NT2/D1 (cell line): ENCODE measurements at regions not wholly inside any gene's neighbourhood (a gene's known extent, or its start where the extent isn't known, plus 50 kb on each side); places are given as distances from the start of the nearest gene placed in this dataset.

Experiments used
- YY1 ChIP-seq: IDR thresholded peaks from 2 replicates; pipeline ENCODE4 v1.6.1; 2011; ENCODE audit not compliant: insufficient read length, insufficient read depth
- ZNF274 ChIP-seq: IDR thresholded peaks from 2 replicates; pipeline ENCODE4 v1.6.1; 2011; ENCODE audit warnings: mild to moderate bottlenecking, low read depth, low read length

DNA sequence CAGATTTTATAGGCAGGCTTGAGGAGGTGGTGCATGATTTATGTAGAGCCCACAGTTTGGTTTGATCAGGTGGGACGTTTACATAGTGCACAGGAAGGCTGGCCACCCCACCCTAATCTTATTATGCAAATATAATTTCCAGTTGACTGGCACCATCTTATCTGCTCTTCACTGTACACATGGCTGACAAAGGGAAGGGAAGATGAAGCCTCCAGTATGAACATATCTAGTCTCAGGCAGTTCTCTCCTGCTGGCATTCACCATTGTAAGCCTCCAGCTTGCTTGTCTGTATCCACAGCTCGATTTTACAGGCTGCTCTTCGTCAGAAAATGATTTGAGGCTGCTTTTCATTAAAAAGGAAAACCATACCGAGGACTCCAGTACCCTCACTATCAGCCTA is 278.3 kb downstream of the TECRL start:
- TF ChIP-seq ZNF274 (no peak), YY1 (no peak)
